ENCODE measurements at regions not wholly inside any gene's neighbourhood (a gene's known extent, or its start where the extent isn't known, plus 50 kb on each side); places are given as distances from the start of the nearest gene placed in this dataset.

DNA sequence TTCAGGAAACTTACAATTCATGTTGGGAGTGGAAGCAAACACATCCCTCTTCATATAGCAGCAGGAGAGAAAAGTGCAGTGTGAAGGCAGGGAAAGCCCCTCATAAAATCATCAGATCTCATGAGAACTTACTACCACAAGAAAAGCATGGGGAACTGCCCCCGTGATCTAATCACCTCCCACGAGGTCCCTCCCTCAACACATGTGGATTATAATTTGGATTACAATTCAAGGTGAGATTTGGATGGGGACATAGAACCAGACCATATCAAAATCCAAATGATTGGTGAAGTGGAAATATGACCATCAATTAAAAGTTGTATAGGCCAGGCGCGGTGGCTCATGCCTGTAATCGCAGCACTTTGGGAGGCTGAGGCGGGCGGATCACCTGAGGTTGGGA lies 1268.0 kb downstream of the JRKL start:
- no peak for TF ChIP-seq EZH2 (IDR thresholded peaks at IDR 0.05; ENCODE audit: borderline replicate concordance, low read depth, low read length, poor library complexity, severe bottlenecking)
- TF ChIP-seq, protein P1, sequence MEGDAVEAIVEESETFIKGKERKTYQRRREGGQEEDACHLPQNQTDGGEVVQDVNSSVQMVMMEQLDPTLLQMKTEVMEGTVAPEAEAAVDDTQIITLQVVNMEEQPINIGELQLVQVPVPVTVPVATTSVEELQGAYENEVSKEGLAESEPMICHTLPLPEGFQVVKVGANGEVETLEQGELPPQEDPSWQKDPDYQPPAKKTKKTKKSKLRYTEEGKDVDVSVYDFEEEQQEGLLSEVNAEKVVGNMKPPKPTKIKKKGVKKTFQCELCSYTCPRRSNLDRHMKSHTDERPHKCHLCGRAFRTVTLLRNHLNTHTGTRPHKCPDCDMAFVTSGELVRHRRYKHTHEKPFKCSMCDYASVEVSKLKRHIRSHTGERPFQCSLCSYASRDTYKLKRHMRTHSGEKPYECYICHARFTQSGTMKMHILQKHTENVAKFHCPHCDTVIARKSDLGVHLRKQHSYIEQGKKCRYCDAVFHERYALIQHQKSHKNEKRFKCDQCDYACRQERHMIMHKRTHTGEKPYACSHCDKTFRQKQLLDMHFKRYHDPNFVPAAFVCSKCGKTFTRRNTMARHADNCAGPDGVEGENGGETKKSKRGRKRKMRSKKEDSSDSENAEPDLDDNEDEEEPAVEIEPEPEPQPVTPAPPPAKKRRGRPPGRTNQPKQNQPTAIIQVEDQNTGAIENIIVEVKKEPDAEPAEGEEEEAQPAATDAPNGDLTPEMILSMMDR (conservative IDR thresholded peaks at IDR 0.05; ENCODE audit: low read depth, low read length), result no peak

Data from A673 (cell line).